Trophoblast cell (in vitro differentiated cells and primary cell): ENCODE measurements at regions not wholly inside any gene's neighbourhood (a gene's known extent, or its start where the extent isn't known, plus 50 kb on each side); places are given as distances from the start of the nearest gene placed in this dataset.

Experiments
- DNase-seq, 2 donors: peaks; one replicate each; pipeline ENCODE4 v3.0.0-alpha.2; 2016
- H2AFZ ChIP-seq: 2 replicates; pipeline ENCODE4 v1.6.1; 2013; ENCODE audit warnings: low read length, moderate library complexity, mild to moderate bottlenecking; ENCODE audit not compliant: insufficient read depth, poor library complexity
- H2AK5ac ChIP-seq: 2 replicates; pipeline ENCODE4 v1.6.1; 2013; ENCODE audit warnings: mild to moderate bottlenecking, low read length
- H2BK120ac ChIP-seq: 2 replicates; pipeline ENCODE4 v1.6.1; 2013; ENCODE audit warnings: low read length, mild to moderate bottlenecking, moderate library complexity; ENCODE audit not compliant: insufficient read depth, poor library complexity
- H2BK12ac ChIP-seq: 2 replicates; pipeline ENCODE4 v1.6.1; 2013; ENCODE audit warnings: mild to moderate bottlenecking, low read length, moderate library complexity
- H2BK5ac ChIP-seq: 2 replicates; pipeline ENCODE4 v1.6.1; 2013; ENCODE audit warnings: low read length, low read depth, moderate library complexity, mild to moderate bottlenecking; ENCODE audit not compliant: poor library complexity
- H3K14ac ChIP-seq: 2 replicates; pipeline ENCODE4 v1.6.1; 2013; ENCODE audit warnings: mild to moderate bottlenecking, low read length
- H3K18ac ChIP-seq: 2 replicates; pipeline ENCODE4 v1.6.1; 2013; ENCODE audit warnings: mild to moderate bottlenecking, low read length
- H3K23ac ChIP-seq: 2 replicates; pipeline ENCODE4 v1.6.1; 2013; ENCODE audit warnings: low read length
- H3K27ac ChIP-seq: 2 replicates; pipeline ENCODE4 v1.5.1; 2013; ENCODE audit warnings: low read depth, mild to moderate bottlenecking, inconsistent platforms, low read length, moderate library complexity
- H3K27me3 ChIP-seq: 2 replicates; pipeline ENCODE4 v1.6.1; 2013; ENCODE audit warnings: inconsistent platforms, mild to moderate bottlenecking, low read length, moderate library complexity; ENCODE audit not compliant: insufficient read depth
- H3K36me3 ChIP-seq, 2 experiments: 1 replicate in 1 of 2; 2 replicates in 1 of 2; pipeline ENCODE4 v1.6.1; 2013; ENCODE audit warnings: low read length in 2 of 2, mild to moderate bottlenecking in 2 of 2, moderate library complexity in 1 of 2; ENCODE audit not compliant: insufficient read depth in 2 of 2, control insufficient read depth in 1 of 2
- H3K4ac ChIP-seq: 2 replicates; pipeline ENCODE4 v1.6.1; 2013; ENCODE audit warnings: low read depth, mild to moderate bottlenecking, low read length, moderate library complexity
- H3K4me1 ChIP-seq, 2 experiments: 1 replicate in 1 of 2; 2 replicates in 1 of 2; pipeline ENCODE4 v1.6.1; 2013; ENCODE audit warnings: low read length in 2 of 2, mild to moderate bottlenecking in 2 of 2, moderate library complexity in 1 of 2; ENCODE audit not compliant: insufficient read depth in 2 of 2, control insufficient read depth in 1 of 2
- H3K4me2 ChIP-seq: 2 replicates; pipeline ENCODE4 v1.6.1; 2013; ENCODE audit warnings: inconsistent platforms, mild to moderate bottlenecking, low read length, moderate library complexity
- H3K4me3 ChIP-seq: 2 replicates; pipeline ENCODE4 v1.5.1; 2013; ENCODE audit warnings: mild to moderate bottlenecking, low read depth, low read length, inconsistent platforms
- H3K79me1 ChIP-seq: one replicate; pipeline ENCODE4 v1.6.1; 2013; ENCODE audit warnings: low read length
- H3K79me2 ChIP-seq: 2 replicates; pipeline ENCODE4 v1.6.1; 2013; ENCODE audit warnings: low read length, mild to moderate bottlenecking; ENCODE audit not compliant: control insufficient read depth, insufficient read depth, poor library complexity
- H3K9ac ChIP-seq: 2 replicates; pipeline ENCODE4 v1.6.1; 2013; ENCODE audit warnings: mild to moderate bottlenecking, low read length
- H3K9me3 ChIP-seq: 2 replicates; pipeline ENCODE4 v1.6.1; 2013; ENCODE audit warnings: low read depth, mild to moderate bottlenecking, control low read depth, inconsistent platforms, low read length; ENCODE audit not compliant: insufficient read depth
- H4K12ac ChIP-seq: 2 replicates; pipeline ENCODE4 v1.6.1; 2013; ENCODE audit warnings: low read depth, mild to moderate bottlenecking, low read length, moderate library complexity
- H4K8ac ChIP-seq: 2 replicates; pipeline ENCODE4 v1.6.1; 2013; ENCODE audit warnings: low read depth, mild to moderate bottlenecking, low read length, moderate library complexity
- H4K91ac ChIP-seq: one replicate; pipeline ENCODE4 v1.6.1; 2013; ENCODE audit warnings: low read depth, mild to moderate bottlenecking, low read length, moderate library complexity
- WGBS: extraction: QIAGEN DNeasy Blood & Tissue Kit; methylation state at CpG from one replicate; pipeline ENCODE4 v1.1.7; 2013; ENCODE audit warnings: missing lambda C conversion rate; ENCODE audit not compliant: insufficient read length, insufficient coverage; ENCODE audit errors: extremely low coverage; 5-methylcytosine and 5-hydroxymethylcytosine counted together

DNA sequence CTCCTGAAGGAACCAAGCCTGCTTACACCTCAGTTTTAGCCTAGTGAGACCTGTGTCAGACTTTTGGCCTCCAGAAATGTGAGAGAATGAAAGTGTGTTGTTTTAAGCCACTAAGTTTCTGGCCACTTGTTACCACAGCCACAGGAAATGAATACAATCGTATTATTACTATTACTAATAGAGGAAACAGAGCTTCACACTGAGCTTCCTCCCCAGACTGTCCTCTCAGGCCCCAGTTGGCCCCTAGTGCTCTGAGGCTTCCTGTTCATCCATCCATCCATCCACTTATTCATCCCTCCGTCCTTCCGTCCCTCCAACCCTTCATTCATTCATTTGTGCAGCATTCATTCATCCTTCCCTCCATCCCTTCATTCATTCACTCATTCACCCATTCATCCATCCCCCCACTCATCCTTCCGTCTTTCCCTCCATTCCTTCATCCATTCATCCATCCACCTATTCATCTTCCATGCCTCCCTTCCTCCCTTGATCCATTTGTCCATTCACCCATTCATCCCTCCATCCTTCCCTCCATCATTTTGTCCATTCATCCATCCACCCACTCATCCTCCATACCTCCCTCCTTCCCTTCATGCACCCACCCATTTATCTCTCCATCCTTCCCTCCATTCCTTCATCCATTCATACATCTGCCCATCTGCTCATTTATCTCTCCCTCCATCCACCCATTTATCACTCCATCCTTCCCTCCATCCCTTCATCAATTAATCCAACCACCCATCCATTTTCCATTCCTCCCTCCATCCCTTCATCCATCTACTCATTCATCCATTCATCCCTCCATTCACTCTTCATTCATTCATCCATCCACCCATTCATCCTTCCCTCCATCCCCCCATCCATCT lies 95.0 kb downstream of the FOXL1 start:
- Histone ChIP-seq H3K9me3 (peaks cover 4% of the 10 kb centered on the region), H4K8ac (no peak overlapping the region), H3K4me3 (no peak overlapping the region), H3K4me1 (peaks cover 7% of the 10 kb centered on the region in 2 experiments), H2AFZ (no peak overlapping the region), H2BK120ac (no peak overlapping the region), H2BK12ac (no peak overlapping the region), H3K14ac (no peak overlapping the region), H3K9ac (no peak overlapping the region), H3K23ac (no peak overlapping the region), H3K4me2 (no peak overlapping the region), H3K27ac (no peak overlapping the region), H3K36me3 (no peaks in the 10 kb centered on the region), H2AK5ac (no peak overlapping the region), H3K18ac (no peak overlapping the region), H4K12ac (no peak overlapping the region), H2BK5ac (no peak overlapping the region), H3K4ac (no peak overlapping the region), H3K79me1 (peaks cover 2% of the 10 kb centered on the region), H3K79me2 (no peaks in the 10 kb centered on the region), H4K91ac (no peak overlapping the region), H3K27me3 (no peaks in the 10 kb centered on the region)
- WGBS: 100% methylated on average over 3 of the region's 4 CpGs
- DNase-seq: no peak

- H3K27ac ChIP-seq: no peak overlapping the region
- no peak overlapping the region for H2AK5ac ChIP-seq
- no peak overlapping the region for H4K12ac ChIP-seq
- H2BK120ac ChIP-seq: no peak overlapping the region
- H3K4me3 ChIP-seq: no peak overlapping the region
- DNase-seq: no peak
- peaks cover 7% of the 10 kb centered on the region in 2 experiments for H3K4me1 ChIP-seq
- H3K9me3 ChIP-seq: peaks cover 4% of the 10 kb centered on the region
- H3K23ac ChIP-seq: no peak overlapping the region
- no peak overlapping the region for H3K4me2 ChIP-seq
- no peak overlapping the region for H2BK5ac ChIP-seq
- no peak overlapping the region for H3K14ac ChIP-seq
- H3K79me1 ChIP-seq: peaks cover 2% of the 10 kb centered on the region
- no peaks in the 10 kb centered on the region for H3K27me3 ChIP-seq
- WGBS: 100% methylated on average over 3 of the region's 3 CpGs
- no peak overlapping the region for H4K91ac ChIP-seq
- H4K8ac ChIP-seq: no peak overlapping the region
- no peaks in the 10 kb centered on the region for H3K36me3 ChIP-seq
- H3K18ac ChIP-seq: no peak overlapping the region
- H3K79me2 ChIP-seq: no peaks in the 10 kb centered on the region
- no peak overlapping the region for H3K9ac ChIP-seq
- no peak overlapping the region for H3K4ac ChIP-seq
- no peak overlapping the region for H2AFZ ChIP-seq
- no peak overlapping the region for H2BK12ac ChIP-seq
These were observed 95.7 kb downstream of the FOXL1 start for GRCh38 chr16:86673956-86674453.

DNA sequence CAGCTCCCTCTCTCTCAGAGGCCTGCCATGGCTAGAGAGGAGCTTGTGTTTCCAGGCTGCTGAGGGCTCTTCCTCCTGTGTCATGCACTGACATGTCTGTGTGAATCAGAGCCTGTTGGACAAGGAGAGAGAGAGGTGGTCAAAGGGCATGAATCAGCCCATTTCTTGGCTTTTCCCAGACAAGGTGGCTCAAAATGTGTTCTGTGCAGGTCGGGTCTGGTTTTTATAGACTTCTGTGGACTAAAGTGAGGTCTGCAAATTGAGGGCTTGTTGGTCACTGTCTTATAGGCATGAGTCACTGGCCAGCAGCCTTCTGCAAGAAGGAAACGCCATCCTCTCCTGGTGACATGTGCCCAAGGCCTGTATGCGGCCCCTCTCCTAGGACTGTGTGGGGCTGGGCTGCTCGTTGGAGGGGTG lies 97.9 kb downstream of the FOXL1 start:
- Histone ChIP-seq H3K4me3 (peak overlapping the region; percentile 22), H3K27ac (peak overlapping the region; percentile 74), H3K9me3 (peaks cover 4% of the 10 kb centered on the region), H3K9ac (no peak overlapping the region), H2BK12ac (peak overlapping the region; percentile 67), H3K4me1 (peaks cover 5 to 7% of the 10 kb centered on the region in 2 experiments), H4K12ac (no peak overlapping the region), H3K4me2 (no peak overlapping the region), H4K91ac (peak overlapping the region; percentile 63), H3K23ac (no peak overlapping the region), H3K14ac (no peak overlapping the region), H2BK5ac (no peak overlapping the region), H3K18ac (peak overlapping the region; percentile 43), H4K8ac (no peak overlapping the region), H3K36me3 (no peaks in the 10 kb centered on the region), H2BK120ac (peak overlapping the region; percentile 52), H3K4ac (no peak overlapping the region), H3K79me2 (no peaks in the 10 kb centered on the region), H3K27me3 (no peaks in the 10 kb centered on the region), H2AFZ (no peak overlapping the region), H2AK5ac (no peak overlapping the region), H3K79me1 (peaks cover 2% of the 10 kb centered on the region)
- DNase-seq: no peak
- WGBS: no CpG with 5 or more reads among the region's 4 CpGs

DNA sequence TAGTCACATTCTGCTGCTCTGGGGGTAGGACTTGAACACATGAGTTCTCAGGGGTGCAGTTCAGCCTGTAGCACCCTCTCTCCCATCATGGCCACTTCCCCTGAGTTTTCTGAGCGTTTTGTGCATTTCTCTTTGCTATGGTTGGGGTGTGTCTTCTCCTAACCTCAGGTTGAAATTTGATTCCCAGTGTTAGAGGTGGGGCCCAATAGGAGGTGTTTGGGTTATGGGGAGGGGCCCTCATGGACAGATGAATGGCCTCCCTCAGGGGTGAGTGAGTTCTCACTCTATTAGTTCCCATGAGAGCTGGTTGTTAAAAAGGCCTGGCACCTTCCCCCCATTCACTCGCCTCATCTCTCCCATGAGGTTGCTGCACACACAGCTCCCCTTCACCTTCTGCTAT lies 101.1 kb downstream of the FOXL1 start:
- Histone ChIP-seq H3K27me3 (no peaks in the 10 kb centered on the region), H4K12ac (no peak overlapping the region)

More for the DNA sequence above, 101.1 kb downstream of the FOXL1 start:
- no peak overlapping the region for H4K8ac ChIP-seq
- no peak for DNase-seq
- H2BK12ac ChIP-seq: no peak overlapping the region
- H2AFZ ChIP-seq: no peak overlapping the region
- no peak overlapping the region for H2BK5ac ChIP-seq
- no peak overlapping the region for H2BK120ac ChIP-seq
- H3K9me3 ChIP-seq: peaks cover 8% of the 10 kb centered on the region
- no peak overlapping the region for H3K4me3 ChIP-seq
- H3K4me1 ChIP-seq: peaks cover 4 to 5% of the 10 kb centered on the region in 2 experiments
- H3K4me2 ChIP-seq: no peak overlapping the region
- H3K79me2 ChIP-seq: no peaks in the 10 kb centered on the region
- H3K23ac ChIP-seq: no peak overlapping the region
- no peaks in the 10 kb centered on the region for H3K36me3 ChIP-seq
- H3K9ac ChIP-seq: no peak overlapping the region
- H3K18ac ChIP-seq: no peak overlapping the region
- H3K27ac ChIP-seq: no peak overlapping the region
- no CpG with 5 or more reads among the region's 2 CpGs for WGBS
- no peak overlapping the region for H2AK5ac ChIP-seq
- peaks cover 2% of the 10 kb centered on the region for H3K79me1 ChIP-seq
- no peak overlapping the region for H3K14ac ChIP-seq
- no peak overlapping the region for H4K91ac ChIP-seq
- no peak overlapping the region for H3K4ac ChIP-seq
